HL-60 (cell line): ENCODE measurements at regions not wholly inside any gene's neighbourhood (a gene's known extent, or its start where the extent isn't known, plus 50 kb on each side); places are given as distances from the start of the nearest gene placed in this dataset.
"Not testable (repeated sequence)": the region's sequence is repeated elsewhere in the genome, so short reads cannot be mapped to it uniquely, and the experiment has no call there.

Experiments used
- DNase-seq, 2 experiments: peaks; one replicate each; pipeline ENCODE4 v3.0.0-alpha.2; 2010 to 2020; ENCODE audit warnings: low read depth in 1 of 2, low spot score in 1 of 2
- H3K27ac ChIP-seq: fragments of 250-450 bp; sonication (Bioruptor Pico); replicated peaks from 2 replicates; pipeline ENCODE4 v1.5.1; 2020; ENCODE audit warnings: mild to moderate bottlenecking, moderate library complexity
- H3K27me3 ChIP-seq: fragments of 250-450 bp; sonication (Bioruptor Pico); 2 replicates; pipeline ENCODE4 v1.5.1; 2021; ENCODE audit warnings: mild to moderate bottlenecking, moderate library complexity; ENCODE audit not compliant: insufficient read depth, poor library complexity, severe bottlenecking
- H3K4me3 ChIP-seq: replicated peaks from 2 replicates; pipeline ENCODE4 v1.5.1; 2011; ENCODE audit warnings: mild to moderate bottlenecking, control low read depth, low read length; ENCODE audit not compliant: insufficient read depth
- GABPA ChIP-seq: IDR thresholded peaks from 2 replicates; pipeline ENCODE4 v1.6.1; 2012; ENCODE audit warnings: low read depth
- POLR2AphosphoS5 ChIP-seq: IDR thresholded peaks from 2 replicates; pipeline ENCODE4 v1.6.1; 2012; ENCODE audit warnings: low read depth
- SPI1 ChIP-seq: IDR thresholded peaks from 2 replicates; pipeline ENCODE4 v1.6.1; 2012; ENCODE audit warnings: low read depth, mild to moderate bottlenecking, borderline replicate concordance
- TF ChIP-seq, protein P1 (sequence below): IDR thresholded peaks from 2 replicates; pipeline ENCODE4 v1.6.1; 2012; ENCODE audit warnings: low read depth; ENCODE audit not compliant: insufficient replicate concordance
- TF ChIP-seq, protein P2 (sequence below): IDR thresholded peaks from one replicate; pipeline ENCODE4 v1.5.1; 2011; ENCODE audit warnings: low read length, control low read depth, inconsistent platforms; ENCODE audit not compliant: insufficient read depth

GRCh38 chr1:67552336-67552759, 122.1 kb upstream of the SERBP1 start:
- Histone ChIP-seq H3K27me3 (no peaks in the 10 kb centered on the region), H3K4me3 (no peak overlapping the region), H3K27ac (no peak overlapping the region)
- no peak for DNase-seq
- TF ChIP-seq POLR2AphosphoS5 (no peak), SPI1 (no peak), GABPA (no peak)
- TF ChIP-seq, protein P1, sequence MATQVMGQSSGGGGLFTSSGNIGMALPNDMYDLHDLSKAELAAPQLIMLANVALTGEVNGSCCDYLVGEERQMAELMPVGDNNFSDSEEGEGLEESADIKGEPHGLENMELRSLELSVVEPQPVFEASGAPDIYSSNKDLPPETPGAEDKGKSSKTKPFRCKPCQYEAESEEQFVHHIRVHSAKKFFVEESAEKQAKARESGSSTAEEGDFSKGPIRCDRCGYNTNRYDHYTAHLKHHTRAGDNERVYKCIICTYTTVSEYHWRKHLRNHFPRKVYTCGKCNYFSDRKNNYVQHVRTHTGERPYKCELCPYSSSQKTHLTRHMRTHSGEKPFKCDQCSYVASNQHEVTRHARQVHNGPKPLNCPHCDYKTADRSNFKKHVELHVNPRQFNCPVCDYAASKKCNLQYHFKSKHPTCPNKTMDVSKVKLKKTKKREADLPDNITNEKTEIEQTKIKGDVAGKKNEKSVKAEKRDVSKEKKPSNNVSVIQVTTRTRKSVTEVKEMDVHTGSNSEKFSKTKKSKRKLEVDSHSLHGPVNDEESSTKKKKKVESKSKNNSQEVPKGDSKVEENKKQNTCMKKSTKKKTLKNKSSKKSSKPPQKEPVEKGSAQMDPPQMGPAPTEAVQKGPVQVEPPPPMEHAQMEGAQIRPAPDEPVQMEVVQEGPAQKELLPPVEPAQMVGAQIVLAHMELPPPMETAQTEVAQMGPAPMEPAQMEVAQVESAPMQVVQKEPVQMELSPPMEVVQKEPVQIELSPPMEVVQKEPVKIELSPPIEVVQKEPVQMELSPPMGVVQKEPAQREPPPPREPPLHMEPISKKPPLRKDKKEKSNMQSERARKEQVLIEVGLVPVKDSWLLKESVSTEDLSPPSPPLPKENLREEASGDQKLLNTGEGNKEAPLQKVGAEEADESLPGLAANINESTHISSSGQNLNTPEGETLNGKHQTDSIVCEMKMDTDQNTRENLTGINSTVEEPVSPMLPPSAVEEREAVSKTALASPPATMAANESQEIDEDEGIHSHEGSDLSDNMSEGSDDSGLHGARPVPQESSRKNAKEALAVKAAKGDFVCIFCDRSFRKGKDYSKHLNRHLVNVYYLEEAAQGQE: no peak
- TF ChIP-seq, protein P2, sequence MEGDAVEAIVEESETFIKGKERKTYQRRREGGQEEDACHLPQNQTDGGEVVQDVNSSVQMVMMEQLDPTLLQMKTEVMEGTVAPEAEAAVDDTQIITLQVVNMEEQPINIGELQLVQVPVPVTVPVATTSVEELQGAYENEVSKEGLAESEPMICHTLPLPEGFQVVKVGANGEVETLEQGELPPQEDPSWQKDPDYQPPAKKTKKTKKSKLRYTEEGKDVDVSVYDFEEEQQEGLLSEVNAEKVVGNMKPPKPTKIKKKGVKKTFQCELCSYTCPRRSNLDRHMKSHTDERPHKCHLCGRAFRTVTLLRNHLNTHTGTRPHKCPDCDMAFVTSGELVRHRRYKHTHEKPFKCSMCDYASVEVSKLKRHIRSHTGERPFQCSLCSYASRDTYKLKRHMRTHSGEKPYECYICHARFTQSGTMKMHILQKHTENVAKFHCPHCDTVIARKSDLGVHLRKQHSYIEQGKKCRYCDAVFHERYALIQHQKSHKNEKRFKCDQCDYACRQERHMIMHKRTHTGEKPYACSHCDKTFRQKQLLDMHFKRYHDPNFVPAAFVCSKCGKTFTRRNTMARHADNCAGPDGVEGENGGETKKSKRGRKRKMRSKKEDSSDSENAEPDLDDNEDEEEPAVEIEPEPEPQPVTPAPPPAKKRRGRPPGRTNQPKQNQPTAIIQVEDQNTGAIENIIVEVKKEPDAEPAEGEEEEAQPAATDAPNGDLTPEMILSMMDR: no peak

DNA sequence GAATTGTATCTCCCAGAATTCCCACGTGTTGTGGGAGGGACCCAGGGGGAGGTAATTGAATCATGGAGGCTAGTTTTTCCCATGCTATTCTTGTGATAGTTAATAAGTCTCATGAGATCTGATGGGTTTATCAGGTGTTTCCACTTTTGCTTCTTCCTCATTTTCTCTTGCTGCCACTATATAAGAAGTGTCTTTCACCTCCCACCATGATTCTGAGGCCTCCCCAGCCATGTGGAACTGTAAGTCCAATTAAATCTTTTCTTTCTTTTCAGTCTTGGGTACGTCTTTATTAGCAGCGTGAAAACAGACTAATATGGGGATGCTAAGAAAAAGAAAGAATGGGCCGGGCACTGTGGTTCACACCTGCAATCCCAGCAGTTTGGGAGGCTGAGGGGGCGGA, 124.0 kb upstream of the SERBP1 start:
- not testable (repeated sequence) for H3K27me3 ChIP-seq, H3K27ac ChIP-seq, H3K4me3 ChIP-seq, DNase-seq

GRCh38 chr1:67555461-67556296, 125.5 kb upstream of the SERBP1 start:
- H3K4me3 ChIP-seq: no peak overlapping the region
- no peaks in the 10 kb centered on the region for H3K27me3 ChIP-seq
- no peak overlapping the region for H3K27ac ChIP-seq
- no peak for DNase-seq
- TF ChIP-seq, protein P1: no peak
- TF ChIP-seq SPI1 (no peak), GABPA (no peak), POLR2AphosphoS5 (no peak)
- TF ChIP-seq, protein P2: no peak

DNA sequence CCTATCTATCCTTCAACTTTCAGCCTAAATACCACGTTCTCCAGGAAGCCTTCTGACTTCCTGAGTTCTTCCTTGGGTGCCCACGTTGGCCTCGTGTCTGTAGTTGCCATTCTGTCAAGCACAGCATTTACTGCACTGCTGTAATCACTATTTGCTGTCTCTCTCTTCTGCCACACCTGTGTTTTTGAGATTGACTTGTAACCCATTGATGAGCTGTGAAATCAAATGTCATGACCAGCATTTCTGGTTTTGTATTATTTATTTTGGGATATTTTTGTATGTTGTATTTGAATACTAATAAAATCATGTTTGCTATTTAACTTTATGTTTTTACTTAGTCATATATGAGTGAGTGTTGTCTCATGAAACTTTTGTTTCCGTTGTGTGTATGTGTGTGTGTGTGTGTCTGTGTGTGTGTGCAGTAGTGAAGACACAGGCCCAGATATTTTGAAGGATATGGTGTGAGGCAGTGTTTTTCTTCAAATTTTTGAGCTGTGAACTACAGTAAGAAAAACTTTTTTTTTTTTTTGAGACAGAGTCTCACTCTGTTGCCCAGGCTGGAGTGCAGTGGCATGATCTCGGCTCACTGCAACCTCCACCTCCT, 126.2 kb upstream of the SERBP1 start:
- Histone ChIP-seq H3K4me3 (no peak overlapping the region), H3K27ac (no peak overlapping the region), H3K27me3 (no peaks in the 10 kb centered on the region)
- TF ChIP-seq GABPA (no peak), POLR2AphosphoS5 (no peak), SPI1 (no peak)
- TF ChIP-seq, protein P1: no peak
- TF ChIP-seq, protein P2: no peak
- DNase-seq: no peak
